Ishikawa (cell line): ENCODE measurements at regions not wholly inside any gene's neighbourhood (a gene's known extent, or its start where the extent isn't known, plus 50 kb on each side); places are given as distances from the start of the nearest gene placed in this dataset.

Source experiments
- CEBPB ChIP-seq: IDR thresholded peaks from 2 replicates; pipeline ENCODE4 v1.6.1; 2012
- EP300 ChIP-seq: IDR thresholded peaks from 2 replicates; pipeline ENCODE4 v1.6.1; 2012; ENCODE audit warnings: borderline replicate concordance
- FOXM1 ChIP-seq: IDR thresholded peaks from 2 replicates; pipeline ENCODE4 v1.6.1; 2012; ENCODE audit warnings: low read depth, borderline replicate concordance
- RAD21 ChIP-seq: IDR thresholded peaks from 2 replicates; pipeline ENCODE4 v1.6.1; 2012; ENCODE audit warnings: low read depth
- TAF1 ChIP-seq: IDR thresholded peaks from 2 replicates; pipeline ENCODE4 v1.6.1; 2012; ENCODE audit warnings: low read depth, mild to moderate bottlenecking
- TCF12 ChIP-seq: IDR thresholded peaks from 2 replicates; pipeline ENCODE4 v1.6.1; 2012; ENCODE audit warnings: low read depth
- YY1 ChIP-seq: IDR thresholded peaks from 2 replicates; pipeline ENCODE4 v1.6.1; 2012; ENCODE audit warnings: low read depth
- TF ChIP-seq, protein P1 (sequence below): IDR thresholded peaks from 2 replicates; pipeline ENCODE4 v1.6.1; 2012
- TF ChIP-seq, protein P2 (sequence below): IDR thresholded peaks from 2 replicates; pipeline ENCODE4 v1.6.1; 2012; ENCODE audit warnings: low read depth, mild to moderate bottlenecking
- TF ChIP-seq, protein P3 (sequence below): IDR thresholded peaks from 2 replicates; pipeline ENCODE4 v1.6.1; 2012

DNA sequence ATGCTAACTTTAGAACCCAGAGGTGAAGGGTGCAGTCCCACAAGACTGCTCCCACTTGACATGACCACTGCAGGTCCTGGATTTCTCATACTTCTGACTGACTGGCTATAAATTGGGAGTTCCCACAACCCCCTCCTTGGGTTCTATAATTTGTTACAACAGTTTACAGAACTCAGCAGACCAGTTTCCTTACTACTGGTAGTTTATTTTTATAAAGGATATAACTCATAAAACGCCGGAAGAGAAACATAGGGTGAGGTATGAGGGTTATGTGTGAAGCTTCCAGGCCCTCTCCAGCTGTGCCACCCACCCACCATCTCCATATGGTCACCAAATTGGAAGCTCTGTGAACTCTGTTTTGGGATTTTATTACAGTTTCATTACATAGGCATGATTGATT, 839.6 kb downstream of the TSN start:
- TF ChIP-seq TCF12 (no peak), CEBPB (no peak), EP300 (no peak), RAD21 (no peak), YY1 (no peak), FOXM1 (no peak), TAF1 (no peak)
- TF ChIP-seq, protein P1, sequence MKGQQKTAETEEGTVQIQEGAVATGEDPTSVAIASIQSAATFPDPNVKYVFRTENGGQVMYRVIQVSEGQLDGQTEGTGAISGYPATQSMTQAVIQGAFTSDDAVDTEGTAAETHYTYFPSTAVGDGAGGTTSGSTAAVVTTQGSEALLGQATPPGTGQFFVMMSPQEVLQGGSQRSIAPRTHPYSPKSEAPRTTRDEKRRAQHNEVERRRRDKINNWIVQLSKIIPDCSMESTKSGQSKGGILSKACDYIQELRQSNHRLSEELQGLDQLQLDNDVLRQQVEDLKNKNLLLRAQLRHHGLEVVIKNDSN, result no peak
- TF ChIP-seq, protein P2, sequence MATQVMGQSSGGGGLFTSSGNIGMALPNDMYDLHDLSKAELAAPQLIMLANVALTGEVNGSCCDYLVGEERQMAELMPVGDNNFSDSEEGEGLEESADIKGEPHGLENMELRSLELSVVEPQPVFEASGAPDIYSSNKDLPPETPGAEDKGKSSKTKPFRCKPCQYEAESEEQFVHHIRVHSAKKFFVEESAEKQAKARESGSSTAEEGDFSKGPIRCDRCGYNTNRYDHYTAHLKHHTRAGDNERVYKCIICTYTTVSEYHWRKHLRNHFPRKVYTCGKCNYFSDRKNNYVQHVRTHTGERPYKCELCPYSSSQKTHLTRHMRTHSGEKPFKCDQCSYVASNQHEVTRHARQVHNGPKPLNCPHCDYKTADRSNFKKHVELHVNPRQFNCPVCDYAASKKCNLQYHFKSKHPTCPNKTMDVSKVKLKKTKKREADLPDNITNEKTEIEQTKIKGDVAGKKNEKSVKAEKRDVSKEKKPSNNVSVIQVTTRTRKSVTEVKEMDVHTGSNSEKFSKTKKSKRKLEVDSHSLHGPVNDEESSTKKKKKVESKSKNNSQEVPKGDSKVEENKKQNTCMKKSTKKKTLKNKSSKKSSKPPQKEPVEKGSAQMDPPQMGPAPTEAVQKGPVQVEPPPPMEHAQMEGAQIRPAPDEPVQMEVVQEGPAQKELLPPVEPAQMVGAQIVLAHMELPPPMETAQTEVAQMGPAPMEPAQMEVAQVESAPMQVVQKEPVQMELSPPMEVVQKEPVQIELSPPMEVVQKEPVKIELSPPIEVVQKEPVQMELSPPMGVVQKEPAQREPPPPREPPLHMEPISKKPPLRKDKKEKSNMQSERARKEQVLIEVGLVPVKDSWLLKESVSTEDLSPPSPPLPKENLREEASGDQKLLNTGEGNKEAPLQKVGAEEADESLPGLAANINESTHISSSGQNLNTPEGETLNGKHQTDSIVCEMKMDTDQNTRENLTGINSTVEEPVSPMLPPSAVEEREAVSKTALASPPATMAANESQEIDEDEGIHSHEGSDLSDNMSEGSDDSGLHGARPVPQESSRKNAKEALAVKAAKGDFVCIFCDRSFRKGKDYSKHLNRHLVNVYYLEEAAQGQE, result no peak
- TF ChIP-seq, protein P3, sequence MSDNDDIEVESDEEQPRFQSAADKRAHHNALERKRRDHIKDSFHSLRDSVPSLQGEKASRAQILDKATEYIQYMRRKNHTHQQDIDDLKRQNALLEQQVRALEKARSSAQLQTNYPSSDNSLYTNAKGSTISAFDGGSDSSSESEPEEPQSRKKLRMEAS, result no peak
